Amygdala (tissue), 56 donors: ENCODE measurements at regions not wholly inside any gene's neighbourhood (a gene's known extent, or its start where the extent isn't known, plus 50 kb on each side); places are given as distances from the start of the nearest gene placed in this dataset.
"Not testable (repeated sequence)": the region's sequence is repeated elsewhere in the genome, so short reads cannot be mapped to it uniquely, and the experiment has no call there.

Source experiments
- DNase-seq, 56 donors: peaks; one replicate each; lab custom pipeline; 2025; lab: John Stamatoyannopoulos, UW

GRCh38 chr3:98644168-98644567 lies 50.8 kb upstream of the CPOX start:
- DNase-seq = no peak

GRCh38 chr3:98645039-98645438 lies 51.6 kb upstream of the CPOX start:
- no peak for DNase-seq

GRCh38 chr3:98646680-98647079 lies 53.3 kb upstream of the CPOX start:
- DNase-seq = no peak

GRCh38 chr3:98647197-98647596 lies 53.8 kb upstream of the CPOX start:
- DNase-seq = no peak

- DNase-seq = no peak
Observed at GRCh38 chr3:98650971-98651779, 57.8 kb upstream of the CPOX start.

GRCh38 chr3:98651780-98652077 lies 58.3 kb upstream of the CPOX start:
- no peak for DNase-seq

- no peak for DNase-seq
Observed at GRCh38 chr3:98655666-98656065, 62.3 kb upstream of the CPOX start.

GRCh38 chr3:98657457-98657856 lies 64.0 kb upstream of the CPOX start:
- peak in 6 of 56 donors; percentile 1 to 8 (median 4) for DNase-seq

GRCh38 chr3:98662699-98663098 lies 69.3 kb upstream of the CPOX start:
- DNase-seq = no peak

- no peak for DNase-seq
Observed at GRCh38 chr3:98670020-98670419, 76.6 kb upstream of the CPOX start.

- DNase-seq = no peak
Observed at GRCh38 chr3:98679986-98680385, 83.2 kb upstream of the ST3GAL6 start.

- DNase-seq = no peak
Observed at GRCh38 chr3:98680723-98681122, 82.4 kb upstream of the ST3GAL6 start.

GRCh38 chr3:98681486-98681885 lies 81.7 kb upstream of the ST3GAL6 start:
- no peak for DNase-seq

- not testable (repeated sequence) for DNase-seq
Observed at GRCh38 chr3:98682391-98682790, 80.7 kb upstream of the ST3GAL6 start.

GRCh38 chr3:98688363-98688762 lies 74.8 kb upstream of the ST3GAL6 start:
- no peak for DNase-seq

- DNase-seq = no peak
Observed at GRCh38 chr3:98690876-98691275, 72.3 kb upstream of the ST3GAL6 start.

- no peak for DNase-seq
Observed at GRCh38 chr3:98691897-98692296, 71.2 kb upstream of the ST3GAL6 start.

GRCh38 chr3:98692787-98693473 lies 70.2 kb upstream of the ST3GAL6 start:
- no peak for DNase-seq

- no peak for DNase-seq
Observed at GRCh38 chr3:98695796-98696195, 67.3 kb upstream of the ST3GAL6 start.

GRCh38 chr3:98696296-98696695 lies 66.8 kb upstream of the ST3GAL6 start:
- DNase-seq = not testable (repeated sequence)

GRCh38 chr3:98697225-98697624 lies 65.9 kb upstream of the ST3GAL6 start:
- DNase-seq = no peak

- DNase-seq = no peak
Observed at GRCh38 chr3:98699132-98699531, 64.0 kb upstream of the ST3GAL6 start.
